HG02870 (cell line): ENCODE measurements at regions not wholly inside any gene's neighbourhood (a gene's known extent, or its start where the extent isn't known, plus 50 kb on each side); places are given as distances from the start of the nearest gene placed in this dataset.

Experiments used
- ATAC-seq: cut with Tn5 transposase; IDR thresholded peaks from one replicate; pipeline ENCODE4 v1.9.1; 2021; ENCODE audit warnings: mild to moderate bottlenecking, moderate library complexity; ENCODE audit not compliant: unreplicated experiment

DNA sequence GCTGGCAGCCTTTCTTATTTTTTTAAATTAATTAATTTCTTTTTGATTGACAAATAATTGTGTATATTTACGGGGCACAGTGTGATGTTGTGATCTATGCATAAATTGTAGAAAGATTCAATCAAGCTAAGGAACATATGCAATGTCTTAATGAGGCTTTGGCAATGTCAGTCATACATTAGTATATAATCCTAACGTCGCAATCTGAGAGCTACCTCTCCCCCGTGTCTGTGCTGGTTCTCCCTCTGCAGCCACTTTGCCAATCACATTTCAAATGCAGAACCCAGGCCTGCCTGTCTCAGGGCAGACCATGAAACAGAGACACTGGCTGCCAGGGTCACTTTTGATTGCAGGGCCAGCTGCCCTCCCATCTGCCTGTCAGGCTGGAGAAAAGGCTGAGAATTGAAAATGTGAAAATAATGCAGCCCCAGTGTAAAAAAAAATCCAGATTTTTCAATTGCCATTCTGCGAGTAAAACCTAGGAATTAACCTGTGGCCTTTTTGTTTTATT, 56.3 kb downstream of the SLC24A2 start:
- ATAC-seq, result no peak

DNA sequence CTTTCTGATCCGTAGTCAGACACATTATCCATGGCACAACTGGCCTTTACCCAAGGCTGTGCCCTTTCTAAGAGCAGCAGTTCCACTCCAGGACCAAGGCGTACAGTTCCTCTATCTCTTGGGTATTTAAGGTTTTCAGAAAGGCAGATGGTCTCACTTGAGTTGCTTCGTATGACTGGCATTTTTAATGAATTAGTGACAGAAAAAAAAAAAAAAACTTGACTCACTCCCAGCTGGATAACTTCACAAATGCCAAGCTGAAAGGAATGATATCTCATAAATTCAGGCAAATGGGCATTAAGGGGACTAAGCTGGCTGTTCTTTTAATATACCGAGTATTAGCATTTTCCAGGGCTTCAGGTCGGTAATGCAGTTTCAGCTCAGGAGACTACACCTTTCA, 60.7 kb downstream of the SLC24A2 start:
- ATAC-seq, result no peak

GRCh38 chr9:19725970-19726369, 62.9 kb downstream of the SLC24A2 start:
- no peak for ATAC-seq

GRCh38 chr9:19720377-19720776, 68.5 kb downstream of the SLC24A2 start:
- ATAC-seq, result no peak

- ATAC-seq, result no peak
Observed at GRCh38 chr9:19703702-19704101, 85.1 kb downstream of the SLC24A2 start.

DNA sequence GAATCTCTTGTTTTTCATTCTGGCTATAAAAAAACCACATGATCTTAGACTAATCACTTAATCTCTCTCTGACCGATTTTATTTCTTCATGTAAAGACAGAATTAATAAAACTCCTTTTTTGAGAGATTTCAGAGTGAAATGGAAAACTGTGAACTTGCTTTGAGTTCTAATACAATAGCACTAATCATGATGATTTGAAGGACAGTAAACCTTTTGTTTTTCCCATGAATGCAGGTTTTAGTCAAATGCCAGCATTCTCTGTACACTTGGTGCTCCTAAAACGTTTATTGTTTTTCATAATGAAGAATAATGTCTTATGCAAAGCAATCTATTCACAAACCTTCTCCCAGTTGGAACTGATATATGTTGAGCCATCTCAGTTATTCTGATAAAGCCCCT, 86.8 kb downstream of the SLC24A2 start:
- no peak for ATAC-seq

- no peak for ATAC-seq
Observed at GRCh38 chr9:19701274-19701673, 87.6 kb downstream of the SLC24A2 start.

GRCh38 chr9:19700699-19701098, 88.1 kb downstream of the SLC24A2 start:
- ATAC-seq, result no peak

DNA sequence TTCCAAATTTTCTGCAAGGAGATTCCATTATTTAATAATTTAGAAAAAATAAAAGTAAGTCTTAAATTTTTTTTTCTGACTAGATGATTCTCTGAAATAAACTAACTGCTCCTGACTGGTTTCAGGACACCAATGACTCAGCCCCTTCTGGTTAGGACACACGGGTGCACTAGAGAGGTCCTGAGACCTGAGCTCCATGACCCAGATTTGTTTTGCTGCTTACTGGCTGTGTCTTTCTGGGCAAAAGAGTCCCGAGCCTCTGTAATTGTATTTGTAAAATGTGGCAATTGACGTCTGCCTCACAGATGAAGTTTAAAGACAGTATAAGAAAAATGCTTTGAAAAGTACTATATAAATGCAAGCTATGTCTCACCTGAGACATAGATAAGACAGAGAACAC, 89.1 kb downstream of the SLC24A2 start:
- no peak for ATAC-seq

DNA sequence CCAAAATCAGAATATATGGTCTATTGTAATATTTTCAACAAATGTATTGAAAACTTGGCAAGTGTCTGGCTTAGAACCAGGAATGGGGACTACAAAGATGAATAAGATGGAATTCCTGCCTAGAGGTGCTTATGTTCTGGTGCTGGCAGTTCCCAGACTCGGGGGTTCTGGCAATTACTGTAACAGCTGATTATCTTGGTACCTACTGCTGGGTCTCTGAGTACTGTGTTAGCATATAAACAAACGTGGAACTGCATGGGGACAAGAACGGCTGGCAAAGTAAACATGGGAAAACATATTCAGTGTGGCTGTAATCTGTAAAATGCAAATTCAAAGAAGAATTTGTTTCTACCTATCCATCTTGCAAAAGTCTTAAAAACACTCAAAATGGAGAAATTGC, 89.9 kb downstream of the SLC24A2 start:
- ATAC-seq, result no peak

GRCh38 chr9:19694601-19695000, 94.2 kb downstream of the SLC24A2 start:
- no peak for ATAC-seq

DNA sequence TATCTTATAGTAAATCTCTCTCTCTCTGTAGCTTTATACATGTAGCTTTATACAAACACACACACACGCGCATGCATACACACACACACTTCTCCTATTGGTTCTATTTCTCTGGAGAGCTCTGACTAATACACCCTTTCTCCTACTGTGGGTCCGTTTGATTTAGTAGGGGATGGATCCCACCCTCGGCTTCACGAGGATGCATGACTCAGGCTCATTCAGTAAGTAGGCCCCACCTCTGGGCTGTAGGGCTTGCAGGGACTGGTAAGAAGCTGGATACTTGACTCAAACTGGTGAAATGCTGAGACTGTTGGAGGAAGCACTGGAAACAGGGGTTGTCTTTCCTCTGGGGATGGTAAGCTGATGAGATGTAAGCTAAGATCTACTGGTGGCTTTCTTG, 98.7 kb downstream of the SLC24A2 start:
- ATAC-seq, result no peak

DNA sequence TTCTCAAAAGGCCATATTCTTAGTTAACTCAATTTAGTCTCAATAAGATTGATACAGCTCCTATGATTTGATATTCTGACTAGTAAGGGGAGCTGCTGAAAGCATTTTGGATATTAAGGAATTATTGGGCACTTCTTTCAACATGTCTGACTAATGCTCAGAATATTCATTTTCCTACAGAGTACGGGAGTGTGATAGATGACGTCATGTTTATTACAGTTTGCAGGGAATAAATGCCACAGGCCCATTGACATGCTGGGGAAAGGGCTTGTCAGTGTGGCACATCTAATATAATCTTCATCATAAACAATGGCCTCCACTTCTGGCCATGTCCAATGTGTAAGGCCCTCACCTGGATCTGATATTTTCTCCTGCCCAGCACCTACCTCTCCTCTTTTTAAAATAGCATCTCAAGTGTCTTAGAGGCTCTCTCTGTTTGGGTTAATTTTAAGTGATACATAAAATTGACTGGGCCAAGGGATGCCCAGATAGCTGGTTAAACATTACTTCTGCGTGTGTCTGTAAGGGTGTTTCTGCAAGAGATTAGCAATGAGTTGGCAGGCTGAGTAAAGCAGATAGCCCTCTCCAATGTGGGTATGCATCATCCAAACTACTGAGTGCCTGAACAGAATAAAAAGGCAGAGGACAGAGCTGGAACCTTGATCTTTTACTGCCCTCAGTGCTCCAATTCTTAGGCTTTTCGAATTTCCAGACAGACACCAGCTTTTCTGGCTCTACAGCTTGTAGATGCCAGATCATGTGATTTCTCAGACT, 99.3 kb downstream of the SLC24A2 start:
- no peak for ATAC-seq

GRCh38 chr9:19683715-19684114, 105.1 kb downstream of the SLC24A2 start:
- ATAC-seq, result no peak

DNA sequence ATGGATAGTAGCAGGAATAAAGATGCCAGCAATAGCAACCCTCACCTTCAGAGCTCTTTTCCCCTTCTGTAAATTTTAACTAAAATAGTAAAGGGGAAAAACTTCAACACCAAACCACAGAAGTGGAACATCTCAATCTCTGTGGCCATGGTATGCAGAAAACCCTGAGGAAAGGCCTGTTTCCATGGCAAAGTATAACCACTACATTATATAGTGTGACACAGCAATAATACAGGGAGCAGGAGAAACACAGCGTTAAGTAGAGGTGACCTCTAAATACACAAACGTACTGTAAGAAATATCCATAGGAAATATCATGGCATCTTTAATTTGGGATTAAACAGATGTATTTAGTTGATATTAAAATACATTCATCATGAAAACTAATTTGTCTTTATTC, 106.4 kb downstream of the SLC24A2 start:
- no peak for ATAC-seq

GRCh38 chr9:19681846-19682245, 107.0 kb downstream of the SLC24A2 start:
- ATAC-seq, result no peak

GRCh38 chr9:19677924-19678323, 110.9 kb downstream of the SLC24A2 start:
- ATAC-seq, result no peak

- no peak for ATAC-seq
Observed at GRCh38 chr9:19675492-19675891, 113.3 kb downstream of the SLC24A2 start.

- no peak for ATAC-seq
Observed at GRCh38 chr9:19666575-19666974, 122.3 kb downstream of the SLC24A2 start.

- peak; percentile 99 for ATAC-seq
Observed at GRCh38 chr9:19665146-19665863, 123.5 kb downstream of the SLC24A2 start.

DNA sequence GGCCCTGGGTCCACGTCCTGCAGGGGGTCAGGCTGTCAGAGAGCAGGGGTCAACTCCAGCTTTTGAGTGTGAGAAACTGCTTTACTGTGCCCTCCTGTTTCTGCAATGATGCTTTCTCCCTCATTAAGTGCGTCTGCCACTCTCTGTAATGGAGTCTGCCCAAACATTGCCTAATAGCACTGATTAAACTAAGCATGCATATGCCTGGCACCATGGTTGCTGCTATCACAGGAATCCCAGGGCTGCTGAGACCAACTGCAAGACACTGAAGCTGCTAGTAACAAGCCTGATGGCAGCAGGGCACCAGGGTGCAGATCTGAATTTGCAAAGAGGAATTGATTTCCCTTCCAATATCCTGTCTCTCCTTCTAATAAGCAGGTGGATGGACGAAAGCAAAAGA, 125.3 kb downstream of the SLC24A2 start:
- no peak for ATAC-seq

DNA sequence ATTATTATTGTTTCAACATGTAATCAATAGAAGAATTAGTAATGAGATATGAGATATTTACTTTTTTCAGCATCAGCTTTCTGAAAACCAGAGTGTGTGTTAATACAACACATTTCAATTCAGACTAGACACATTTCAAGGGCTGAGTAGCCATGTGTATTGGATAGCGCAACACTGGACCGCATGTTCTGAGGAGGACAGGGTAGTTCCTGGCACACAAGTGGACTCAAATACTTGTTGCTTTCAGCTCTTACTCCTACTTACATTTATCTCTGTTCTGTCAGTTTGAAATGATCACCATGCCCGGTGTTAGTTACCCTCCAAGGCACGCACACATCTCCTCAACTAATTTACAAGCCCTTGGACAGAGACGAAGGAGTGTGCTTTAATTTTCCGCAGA, 126.6 kb downstream of the SLC24A2 start:
- ATAC-seq, result no peak
